GM12892 (cell line): ENCODE measurements at regions not wholly inside any gene's neighbourhood (a gene's known extent, or its start where the extent isn't known, plus 50 kb on each side); places are given as distances from the start of the nearest gene placed in this dataset.

Source experiments
- DNase-seq: peaks from one replicate; pipeline ENCODE4 v3.0.0; 2011; ENCODE audit not compliant: insufficient read length
- FAIRE-seq: peaks from 2 replicates; lab custom pipeline; 2011; peaks lifted over from hg19 to GRCh38; lab: Jason Lieb, UNC
- POLR2A ChIP-seq: IDR thresholded peaks from 2 replicates; pipeline ENCODE4 v1.6.1; 2011; ENCODE audit warnings: low read depth, low read length, control low read depth
- POLR2AphosphoS5 ChIP-seq: IDR thresholded peaks from 2 replicates; pipeline ENCODE4 v1.6.1; 2011; ENCODE audit warnings: low read depth, low read length, control low read depth
- TAF1 ChIP-seq: IDR thresholded peaks from 2 replicates; pipeline ENCODE4 v1.6.1; 2011; ENCODE audit warnings: low read depth, mild to moderate bottlenecking, control low read depth, low read length, borderline replicate concordance

DNA sequence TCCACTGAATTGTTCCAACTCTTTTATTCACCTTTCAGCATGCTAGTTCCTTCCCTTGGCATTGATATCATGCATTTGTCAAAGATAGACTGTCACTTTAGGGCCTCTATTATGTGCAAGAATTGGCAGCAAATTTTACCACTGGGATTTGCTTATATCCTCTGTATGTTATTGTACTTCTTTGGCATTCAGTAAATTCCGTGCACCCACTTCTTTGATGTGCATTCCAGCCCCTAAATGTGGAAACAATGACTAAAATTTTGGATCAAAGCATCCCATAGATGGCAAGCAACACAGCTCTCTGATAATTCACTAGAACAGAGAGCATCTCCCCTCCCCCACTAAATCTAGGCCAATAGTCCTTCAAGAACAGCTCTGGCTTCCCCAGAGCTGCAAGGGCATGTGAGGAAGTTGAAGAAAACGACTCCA lies 399.0 kb upstream of the HNRNPA3 start:
- DNase-seq (no peak), FAIRE-seq (no peak)
- no peak for TF ChIP-seq POLR2A
- TF ChIP-seq POLR2AphosphoS5 = no peak
- TF ChIP-seq TAF1 = no peak

DNA sequence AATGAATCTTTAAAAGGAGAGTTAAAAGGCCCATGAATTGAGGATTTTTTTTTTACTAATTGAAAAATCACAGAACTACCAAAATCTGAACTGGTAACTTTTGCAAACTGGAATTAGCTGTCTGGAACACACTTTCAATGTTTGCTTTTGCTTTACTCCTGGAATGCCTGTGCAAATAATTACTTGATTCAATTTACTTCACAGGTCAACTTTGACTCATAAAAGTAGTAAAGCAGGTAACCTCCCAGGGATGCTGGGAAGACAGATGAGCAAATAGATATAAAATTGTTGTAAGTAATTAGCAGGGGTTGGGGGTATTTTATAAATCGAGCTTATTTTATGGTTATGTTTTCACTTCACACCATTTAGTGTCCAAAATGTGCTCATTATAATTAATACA lies 398.3 kb upstream of the HNRNPA3 start:
- TF ChIP-seq TAF1 = no peak
- no peak for TF ChIP-seq POLR2AphosphoS5
- TF ChIP-seq POLR2A = no peak
- FAIRE-seq (no peak), DNase-seq (no peak)

GRCh38 chr2:176814740-176815367 lies 397.7 kb upstream of the HNRNPA3 start:
- no peak for DNase-seq
- TF ChIP-seq POLR2AphosphoS5 (no peak), POLR2A (no peak), TAF1 (no peak)
- peak; percentile 30 for FAIRE-seq

DNA sequence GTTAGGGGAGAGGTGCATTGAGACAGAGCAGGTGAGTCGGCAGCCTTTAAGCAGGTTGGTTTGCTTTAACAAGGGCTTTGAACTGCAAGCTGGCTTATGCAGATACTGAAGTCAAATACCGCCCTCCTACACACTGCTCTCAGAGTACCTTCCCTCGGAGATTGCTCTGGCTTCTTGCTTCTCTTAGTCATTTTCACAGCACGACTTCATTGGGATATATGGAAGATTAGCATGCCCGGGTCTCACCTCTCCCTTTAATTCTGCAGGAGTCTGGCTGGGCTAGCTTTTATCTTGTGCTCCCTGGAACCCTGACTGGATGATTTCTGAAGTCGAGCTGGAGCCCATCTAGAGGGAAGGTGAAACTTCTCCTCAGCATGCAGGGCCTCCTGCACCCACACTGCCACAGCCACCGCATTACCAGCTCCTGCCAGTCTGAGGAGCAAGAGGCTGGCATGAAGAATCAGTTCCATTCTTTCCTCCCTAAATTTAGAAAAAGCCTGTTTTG lies 395.5 kb upstream of the HNRNPA3 start:
- TF ChIP-seq POLR2A (no peak), POLR2AphosphoS5 (no peak), TAF1 (no peak)
- no peak for FAIRE-seq
- no peak for DNase-seq

- no peak for FAIRE-seq
- no peak for DNase-seq
- TF ChIP-seq POLR2AphosphoS5 (no peak), POLR2A (no peak), TAF1 (no peak)
Observed at GRCh38 chr2:176818076-176818475, 394.5 kb upstream of the HNRNPA3 start.

DNA sequence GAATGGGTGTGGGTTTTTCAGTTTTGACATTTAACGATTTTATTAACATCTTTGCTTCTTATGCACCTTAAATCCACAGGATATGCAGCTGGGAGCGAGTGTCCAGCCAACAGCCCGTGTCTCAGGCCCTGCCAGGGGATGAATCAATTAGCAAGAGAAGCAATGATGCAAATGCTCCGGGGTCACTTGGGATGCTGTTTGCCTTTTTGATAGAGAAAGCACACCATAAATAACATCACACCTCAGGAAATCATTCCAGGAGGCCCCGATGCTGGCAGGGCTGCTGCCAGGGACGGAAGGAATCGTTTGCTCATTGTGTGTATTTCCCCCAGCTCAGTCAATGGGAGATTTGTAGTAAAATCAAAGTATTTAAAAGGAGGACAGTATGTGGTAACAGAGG lies 394.0 kb upstream of the HNRNPA3 start:
- DNase-seq (no peak), FAIRE-seq (no peak)
- TF ChIP-seq TAF1 = no peak
- TF ChIP-seq POLR2AphosphoS5 = no peak
- no peak for TF ChIP-seq POLR2A

- TF ChIP-seq POLR2A (no peak), TAF1 (no peak), POLR2AphosphoS5 (no peak)
- DNase-seq (no peak), FAIRE-seq (no peak)
Observed at GRCh38 chr2:176819306-176819705, 393.3 kb upstream of the HNRNPA3 start.

DNA sequence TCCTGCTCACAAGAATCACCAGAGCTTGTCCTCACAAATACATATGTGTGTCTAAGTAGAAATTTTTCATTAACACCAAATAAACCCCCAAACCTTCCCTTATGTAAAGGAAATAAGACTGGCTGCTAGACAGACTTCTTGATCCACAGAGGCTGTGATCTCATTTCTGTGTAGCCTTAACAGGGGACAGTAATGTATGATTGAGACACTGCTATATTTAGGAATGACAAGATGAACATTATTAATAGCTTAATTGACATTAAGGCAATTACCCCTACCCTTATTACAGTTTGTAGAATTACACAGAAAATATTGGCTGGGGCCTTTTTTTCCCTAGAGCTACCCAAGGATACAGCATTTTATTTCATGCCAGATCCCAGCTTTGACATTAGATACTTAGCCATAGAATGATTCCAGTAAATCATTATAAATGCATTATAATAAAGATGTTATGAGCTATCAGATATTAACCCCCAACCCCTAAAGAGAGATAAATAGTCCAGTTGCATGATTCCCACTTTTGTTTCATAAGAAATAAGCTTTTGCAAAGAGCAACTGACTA lies 392.1 kb upstream of the HNRNPA3 start:
- FAIRE-seq (no peak), DNase-seq (no peak)
- no peak for TF ChIP-seq TAF1
- no peak for TF ChIP-seq POLR2AphosphoS5
- TF ChIP-seq POLR2A = no peak

DNA sequence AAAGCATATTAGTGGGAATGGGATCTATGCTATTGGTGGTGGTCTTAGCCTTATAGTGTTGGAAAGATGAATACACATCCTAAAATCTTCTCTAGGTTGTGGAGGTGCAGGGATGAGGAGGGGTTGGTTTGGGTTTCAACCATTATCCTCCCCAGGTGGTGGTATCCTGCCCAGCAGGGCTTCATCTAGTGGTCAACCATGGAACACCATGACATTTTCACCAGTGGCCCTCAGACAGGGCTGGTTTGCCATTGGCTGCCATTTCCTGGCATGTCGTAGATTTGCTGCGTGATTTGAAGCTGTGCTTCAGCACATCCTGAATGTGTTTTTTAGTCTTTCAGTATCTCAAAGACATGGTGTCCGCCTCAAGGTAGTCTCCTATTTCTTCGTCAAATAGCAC lies 391.2 kb upstream of the HNRNPA3 start:
- FAIRE-seq = no peak
- TF ChIP-seq POLR2AphosphoS5 (no peak), TAF1 (no peak), POLR2A (no peak)
- no peak for DNase-seq

- FAIRE-seq = no peak
- DNase-seq = no peak
- TF ChIP-seq TAF1 (no peak), POLR2AphosphoS5 (no peak), POLR2A (no peak)
Observed at GRCh38 chr2:176822060-176822459, 390.5 kb upstream of the HNRNPA3 start.

DNA sequence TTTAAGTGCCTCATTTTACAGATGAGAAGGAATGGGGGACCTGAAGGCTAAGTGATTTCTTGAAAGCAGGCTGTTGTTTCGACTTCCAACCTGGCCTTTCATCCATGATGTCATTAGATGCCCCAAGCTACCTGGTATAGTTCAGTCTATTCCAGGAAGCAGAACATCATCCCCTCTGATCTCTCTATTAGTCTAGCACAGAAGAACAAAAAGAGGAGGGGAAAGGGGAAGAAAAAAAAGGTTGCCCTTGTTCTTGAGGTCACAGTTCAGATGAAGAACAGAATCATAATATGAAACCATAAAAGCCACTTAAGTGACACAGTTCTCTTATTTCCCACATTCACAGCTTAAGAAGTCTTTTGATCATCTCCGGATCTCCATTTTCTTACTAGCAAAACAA lies 386.2 kb upstream of the HNRNPA3 start:
- FAIRE-seq (no peak), DNase-seq (no peak)
- TF ChIP-seq POLR2AphosphoS5 (no peak), POLR2A (no peak), TAF1 (no peak)

DNA sequence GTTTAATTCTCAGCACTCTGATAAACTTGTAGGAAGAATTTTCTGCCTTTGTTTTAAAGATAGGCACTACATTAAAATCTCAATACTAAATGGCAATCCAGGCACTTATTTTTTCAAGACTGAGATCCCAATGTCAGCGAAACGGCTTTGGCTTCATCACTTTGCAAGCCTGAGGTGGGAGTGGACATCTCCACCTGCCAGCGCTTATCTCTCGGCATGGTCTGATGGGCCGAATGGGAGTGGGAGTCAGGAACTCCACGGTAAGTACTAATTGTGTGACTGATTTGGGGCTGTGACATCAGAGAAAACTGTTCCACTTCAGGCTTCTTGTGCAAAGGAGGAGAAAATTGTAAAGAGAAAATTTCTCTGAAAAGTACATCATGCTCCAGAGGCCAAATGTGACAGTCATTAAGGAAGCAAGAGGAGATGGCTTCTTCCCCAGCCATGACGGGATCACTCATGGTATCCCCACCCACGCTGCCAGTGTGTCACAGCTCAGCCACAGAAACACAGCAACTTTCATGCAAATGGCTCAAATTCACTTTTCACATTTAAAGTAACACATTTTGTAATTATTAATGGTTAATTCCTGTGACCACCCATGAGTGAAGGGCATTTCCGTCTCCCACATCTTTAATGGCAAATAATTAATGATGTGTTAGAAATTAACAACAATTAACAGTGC lies 385.5 kb upstream of the HNRNPA3 start:
- TF ChIP-seq TAF1 (no peak), POLR2A (no peak), POLR2AphosphoS5 (no peak)
- FAIRE-seq (no peak), DNase-seq (no peak)
